ENCODE measurements at regions not wholly inside any gene's neighbourhood (a gene's known extent, or its start where the extent isn't known, plus 50 kb on each side); places are given as distances from the start of the nearest gene placed in this dataset.

DNA sequence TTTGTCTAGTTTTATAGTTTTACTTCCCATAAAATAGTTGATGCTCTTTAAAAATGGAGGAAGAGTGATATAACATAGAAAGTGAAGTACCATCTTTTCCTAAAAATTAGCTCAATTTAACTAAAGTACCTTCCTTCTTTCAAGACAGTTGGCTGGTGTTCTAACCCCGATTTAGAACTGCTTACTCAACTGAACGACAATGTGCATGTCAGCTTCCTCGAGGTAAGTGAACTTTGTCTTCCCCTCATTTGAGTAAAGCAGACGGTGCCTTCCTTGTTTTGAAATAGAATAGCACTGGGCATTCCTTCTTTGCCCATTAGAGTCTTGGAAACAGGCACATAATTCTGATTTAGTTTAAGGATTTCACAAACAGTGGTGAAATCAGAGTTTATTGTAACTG is 1519.2 kb downstream of the EFNB2 start:
- H3K4me3 ChIP-seq (ENCODE audit: low read length): no peak overlapping the region
- H3K27me3 ChIP-seq (ENCODE audit: control insufficient read depth, insufficient read depth, low read length): no peaks in the 10 kb centered on the region
- no peaks in the 10 kb centered on the region for H3K36me3 ChIP-seq (ENCODE audit: control insufficient read depth, low read depth, low read length)
- H3K9ac ChIP-seq (ENCODE audit: low read length): no peak overlapping the region
- H3K9me3 ChIP-seq (ENCODE audit: control insufficient read depth, low read depth, low read length): no peaks in the 10 kb centered on the region
- H3K4me1 ChIP-seq (ENCODE audit: control insufficient read depth, low read depth, low read length): no peaks in the 10 kb centered on the region
- H3K27ac ChIP-seq (ENCODE audit: low read length): no peak overlapping the region

GRCh38 chr13:105008604-105009003 is 1526.9 kb downstream of the EFNB2 start:
- H3K4me1 ChIP-seq (ENCODE audit: control insufficient read depth, low read depth, low read length): no peaks in the 10 kb centered on the region
- H3K4me3 ChIP-seq (ENCODE audit: low read length): no peak overlapping the region
- H3K27ac ChIP-seq (ENCODE audit: low read length): no peak overlapping the region
- no peaks in the 10 kb centered on the region for H3K27me3 ChIP-seq (ENCODE audit: control insufficient read depth, insufficient read depth, low read length)
- no peaks in the 10 kb centered on the region for H3K9me3 ChIP-seq (ENCODE audit: control insufficient read depth, low read depth, low read length)
- no peak overlapping the region for H3K9ac ChIP-seq (ENCODE audit: low read length)
- H3K36me3 ChIP-seq (ENCODE audit: control insufficient read depth, low read depth, low read length): no peaks in the 10 kb centered on the region

GRCh38 chr13:105007166-105007808 is 1528.2 kb downstream of the EFNB2 start:
- no peaks in the 10 kb centered on the region for H3K4me1 ChIP-seq (ENCODE audit: control insufficient read depth, low read depth, low read length)
- no peaks in the 10 kb centered on the region for H3K9me3 ChIP-seq (ENCODE audit: control insufficient read depth, low read depth, low read length)
- no peak overlapping the region for H3K27ac ChIP-seq (ENCODE audit: low read length)
- no peak overlapping the region for H3K9ac ChIP-seq (ENCODE audit: low read length)
- H3K4me3 ChIP-seq (ENCODE audit: low read length): no peak overlapping the region
- H3K27me3 ChIP-seq (ENCODE audit: control insufficient read depth, insufficient read depth, low read length): no peaks in the 10 kb centered on the region
- no peaks in the 10 kb centered on the region for H3K36me3 ChIP-seq (ENCODE audit: control insufficient read depth, low read depth, low read length)

- Histone ChIP-seq H3K9me3 (ENCODE audit: control insufficient read depth, low read depth, low read length) (no peaks in the 10 kb centered on the region), H3K27ac (ENCODE audit: low read length) (no peak overlapping the region), H3K4me1 (ENCODE audit: control insufficient read depth, low read depth, low read length) (no peaks in the 10 kb centered on the region), H3K9ac (ENCODE audit: low read length) (no peak overlapping the region), H3K4me3 (ENCODE audit: low read length) (no peak overlapping the region), H3K27me3 (ENCODE audit: control insufficient read depth, insufficient read depth, low read length) (no peaks in the 10 kb centered on the region), H3K36me3 (ENCODE audit: control insufficient read depth, low read depth, low read length) (no peaks in the 10 kb centered on the region)
These were observed 1539.4 kb downstream of the EFNB2 start for GRCh38 chr13:104996022-104996421.

DNA sequence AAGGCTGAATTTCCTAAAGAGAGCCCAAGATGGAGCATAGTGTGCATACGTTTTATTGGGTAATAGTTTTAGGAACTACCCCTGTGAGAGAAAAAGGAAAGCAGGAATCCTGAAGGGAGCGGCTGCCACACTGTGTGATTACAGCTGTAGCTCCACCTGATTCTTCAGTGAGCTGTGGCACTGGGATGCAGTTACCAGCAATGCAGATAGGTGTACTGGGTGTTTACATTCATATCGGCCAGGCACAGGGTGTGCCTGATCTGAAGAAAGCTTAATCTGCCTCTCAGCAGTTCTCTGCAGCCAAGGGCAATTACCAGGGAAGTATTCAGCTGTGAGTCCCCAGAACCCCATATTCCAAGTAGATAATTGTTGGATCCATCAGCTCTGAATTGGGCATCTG is 1541.8 kb downstream of the EFNB2 start:
- Histone ChIP-seq H3K27ac (ENCODE audit: low read length) (no peak overlapping the region), H3K27me3 (ENCODE audit: control insufficient read depth, insufficient read depth, low read length) (no peaks in the 10 kb centered on the region), H3K36me3 (ENCODE audit: control insufficient read depth, low read depth, low read length) (no peaks in the 10 kb centered on the region), H3K4me3 (ENCODE audit: low read length) (no peak overlapping the region), H3K4me1 (ENCODE audit: control insufficient read depth, low read depth, low read length) (no peaks in the 10 kb centered on the region), H3K9ac (ENCODE audit: low read length) (no peak overlapping the region), H3K9me3 (ENCODE audit: control insufficient read depth, low read depth, low read length) (no peaks in the 10 kb centered on the region)

GRCh38 chr13:104987621-104988020 is 1547.8 kb downstream of the EFNB2 start:
- no peak overlapping the region for H3K27ac ChIP-seq (ENCODE audit: low read length)
- H3K27me3 ChIP-seq (ENCODE audit: control insufficient read depth, insufficient read depth, low read length): no peaks in the 10 kb centered on the region
- H3K36me3 ChIP-seq (ENCODE audit: control insufficient read depth, low read depth, low read length): no peaks in the 10 kb centered on the region
- no peak overlapping the region for H3K9ac ChIP-seq (ENCODE audit: low read length)
- H3K4me1 ChIP-seq (ENCODE audit: control insufficient read depth, low read depth, low read length): no peaks in the 10 kb centered on the region
- no peaks in the 10 kb centered on the region for H3K9me3 ChIP-seq (ENCODE audit: control insufficient read depth, low read depth, low read length)
- no peak overlapping the region for H3K4me3 ChIP-seq (ENCODE audit: low read length)

DNA sequence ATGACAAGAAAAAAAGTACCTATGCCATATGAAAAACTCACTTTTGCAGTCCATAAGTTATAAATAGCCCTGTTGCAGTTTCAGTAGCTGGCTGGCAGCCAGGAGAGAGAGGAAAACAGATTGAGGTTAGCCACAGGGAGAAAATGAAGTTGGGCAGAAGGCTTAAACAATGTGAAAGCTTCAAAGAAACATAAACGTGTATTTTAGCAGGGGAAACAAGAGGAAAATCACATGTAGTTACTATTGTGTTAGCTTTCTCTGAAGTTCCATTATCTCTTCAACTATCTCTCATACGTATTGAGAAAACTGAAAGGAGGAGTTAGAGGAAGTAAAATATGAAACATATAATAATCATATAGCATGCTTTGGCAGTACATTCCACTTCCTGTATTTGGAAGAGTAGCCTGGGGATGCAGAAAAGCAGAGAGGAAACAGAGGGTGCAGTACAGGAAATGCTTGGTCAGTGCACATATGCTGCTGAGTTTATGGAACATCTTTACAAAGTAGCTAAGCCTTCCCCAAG is 1551.1 kb downstream of the EFNB2 start:
- no peaks in the 10 kb centered on the region for H3K27me3 ChIP-seq (ENCODE audit: control insufficient read depth, insufficient read depth, low read length)
- H3K36me3 ChIP-seq (ENCODE audit: control insufficient read depth, low read depth, low read length): no peaks in the 10 kb centered on the region
- no peak overlapping the region for H3K9ac ChIP-seq (ENCODE audit: low read length)
- H3K4me1 ChIP-seq (ENCODE audit: control insufficient read depth, low read depth, low read length): no peaks in the 10 kb centered on the region
- H3K4me3 ChIP-seq (ENCODE audit: low read length): no peak overlapping the region
- no peaks in the 10 kb centered on the region for H3K9me3 ChIP-seq (ENCODE audit: control insufficient read depth, low read depth, low read length)
- no peak overlapping the region for H3K27ac ChIP-seq (ENCODE audit: low read length)

- H3K4me3 ChIP-seq (ENCODE audit: low read length): no peak overlapping the region
- no peak overlapping the region for H3K27ac ChIP-seq (ENCODE audit: low read length)
These were observed 1551.9 kb downstream of the EFNB2 start for GRCh38 chr13:104983601-104984000.

GRCh38 chr13:104980586-104980985 is 1554.9 kb downstream of the EFNB2 start:
- no peak overlapping the region for H3K4me3 ChIP-seq (ENCODE audit: low read length)
- H3K9me3 ChIP-seq (ENCODE audit: control insufficient read depth, low read depth, low read length): no peaks in the 10 kb centered on the region
- no peaks in the 10 kb centered on the region for H3K4me1 ChIP-seq (ENCODE audit: control insufficient read depth, low read depth, low read length)
- H3K27ac ChIP-seq (ENCODE audit: low read length): no peak overlapping the region
- no peak overlapping the region for H3K9ac ChIP-seq (ENCODE audit: low read length)
- H3K27me3 ChIP-seq (ENCODE audit: control insufficient read depth, insufficient read depth, low read length): no peaks in the 10 kb centered on the region
- no peaks in the 10 kb centered on the region for H3K36me3 ChIP-seq (ENCODE audit: control insufficient read depth, low read depth, low read length)

More at GRCh38 chr13:104983601-104984000, 1551.9 kb downstream of the EFNB2 start:
- Histone ChIP-seq H3K27me3 (ENCODE audit: control insufficient read depth, insufficient read depth, low read length) (no peaks in the 10 kb centered on the region), H3K9ac (ENCODE audit: low read length) (no peak overlapping the region), H3K9me3 (ENCODE audit: control insufficient read depth, low read depth, low read length) (no peaks in the 10 kb centered on the region), H3K36me3 (ENCODE audit: control insufficient read depth, low read depth, low read length) (no peaks in the 10 kb centered on the region), H3K4me1 (ENCODE audit: control insufficient read depth, low read depth, low read length) (no peaks in the 10 kb centered on the region)

GRCh38 chr13:104979281-104980030 is 1556.0 kb downstream of the EFNB2 start:
- Histone ChIP-seq H3K27me3 (ENCODE audit: control insufficient read depth, insufficient read depth, low read length) (no peaks in the 10 kb centered on the region), H3K27ac (ENCODE audit: low read length) (no peak overlapping the region), H3K9me3 (ENCODE audit: control insufficient read depth, low read depth, low read length) (no peaks in the 10 kb centered on the region), H3K4me1 (ENCODE audit: control insufficient read depth, low read depth, low read length) (no peaks in the 10 kb centered on the region), H3K36me3 (ENCODE audit: control insufficient read depth, low read depth, low read length) (no peaks in the 10 kb centered on the region), H3K9ac (ENCODE audit: low read length) (no peak overlapping the region), H3K4me3 (ENCODE audit: low read length) (no peak overlapping the region)

DNA sequence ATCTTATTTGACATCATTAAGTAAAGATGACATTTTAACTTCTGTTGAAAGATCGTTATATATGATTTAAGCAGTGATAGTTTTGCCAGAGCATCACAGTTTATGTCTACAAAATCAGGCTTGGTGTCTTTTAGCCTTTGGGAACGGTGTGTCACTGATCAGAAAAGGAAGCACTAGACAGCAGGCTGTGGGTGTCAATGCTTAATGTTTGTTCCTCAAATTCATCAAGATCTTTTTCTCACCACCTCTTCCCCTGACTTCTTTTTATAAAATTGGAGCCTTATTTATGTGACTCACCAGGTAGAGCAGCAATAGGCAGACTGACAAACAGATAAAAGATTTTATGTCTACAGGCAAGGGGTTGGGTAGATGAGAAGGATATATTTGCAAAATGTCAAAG is 1558.5 kb downstream of the EFNB2 start:
- H3K36me3 ChIP-seq (ENCODE audit: control insufficient read depth, low read depth, low read length): no peaks in the 10 kb centered on the region
- no peak overlapping the region for H3K27ac ChIP-seq (ENCODE audit: low read length)
- H3K9me3 ChIP-seq (ENCODE audit: control insufficient read depth, low read depth, low read length): no peaks in the 10 kb centered on the region
- H3K4me3 ChIP-seq (ENCODE audit: low read length): no peak overlapping the region
- H3K27me3 ChIP-seq (ENCODE audit: control insufficient read depth, insufficient read depth, low read length): no peaks in the 10 kb centered on the region
- no peaks in the 10 kb centered on the region for H3K4me1 ChIP-seq (ENCODE audit: control insufficient read depth, low read depth, low read length)
- H3K9ac ChIP-seq (ENCODE audit: low read length): no peak overlapping the region

DNA sequence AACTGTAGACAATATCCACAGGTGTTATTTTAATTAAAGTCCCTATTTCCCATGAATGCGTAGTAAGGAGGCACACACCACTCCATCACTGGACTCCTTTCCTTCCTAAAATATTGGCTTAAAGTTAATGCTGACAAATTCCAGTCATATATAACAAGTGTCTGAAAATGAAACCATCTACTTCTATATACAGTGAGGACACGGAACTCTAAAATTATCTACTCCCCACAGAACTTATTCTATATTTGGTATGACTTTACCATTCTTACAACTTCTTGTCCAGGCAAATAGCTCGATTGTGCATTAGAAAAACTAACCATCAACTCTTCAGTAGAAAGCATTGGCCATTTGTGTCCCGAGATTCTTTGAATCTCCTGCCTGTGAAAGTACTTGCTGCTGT is 1560.2 kb downstream of the EFNB2 start:
- no peak overlapping the region for H3K27ac ChIP-seq (ENCODE audit: low read length)
- H3K9ac ChIP-seq (ENCODE audit: low read length): no peak overlapping the region
- no peaks in the 10 kb centered on the region for H3K9me3 ChIP-seq (ENCODE audit: control insufficient read depth, low read depth, low read length)
- H3K4me1 ChIP-seq (ENCODE audit: control insufficient read depth, low read depth, low read length): no peaks in the 10 kb centered on the region
- no peak overlapping the region for H3K4me3 ChIP-seq (ENCODE audit: low read length)
- H3K27me3 ChIP-seq (ENCODE audit: control insufficient read depth, insufficient read depth, low read length): no peaks in the 10 kb centered on the region
- no peaks in the 10 kb centered on the region for H3K36me3 ChIP-seq (ENCODE audit: control insufficient read depth, low read depth, low read length)
